ENCODE measurements at regions not wholly inside any gene's neighbourhood (a gene's known extent, or its start where the extent isn't known, plus 50 kb on each side); places are given as distances from the start of the nearest gene placed in this dataset.

DNA sequence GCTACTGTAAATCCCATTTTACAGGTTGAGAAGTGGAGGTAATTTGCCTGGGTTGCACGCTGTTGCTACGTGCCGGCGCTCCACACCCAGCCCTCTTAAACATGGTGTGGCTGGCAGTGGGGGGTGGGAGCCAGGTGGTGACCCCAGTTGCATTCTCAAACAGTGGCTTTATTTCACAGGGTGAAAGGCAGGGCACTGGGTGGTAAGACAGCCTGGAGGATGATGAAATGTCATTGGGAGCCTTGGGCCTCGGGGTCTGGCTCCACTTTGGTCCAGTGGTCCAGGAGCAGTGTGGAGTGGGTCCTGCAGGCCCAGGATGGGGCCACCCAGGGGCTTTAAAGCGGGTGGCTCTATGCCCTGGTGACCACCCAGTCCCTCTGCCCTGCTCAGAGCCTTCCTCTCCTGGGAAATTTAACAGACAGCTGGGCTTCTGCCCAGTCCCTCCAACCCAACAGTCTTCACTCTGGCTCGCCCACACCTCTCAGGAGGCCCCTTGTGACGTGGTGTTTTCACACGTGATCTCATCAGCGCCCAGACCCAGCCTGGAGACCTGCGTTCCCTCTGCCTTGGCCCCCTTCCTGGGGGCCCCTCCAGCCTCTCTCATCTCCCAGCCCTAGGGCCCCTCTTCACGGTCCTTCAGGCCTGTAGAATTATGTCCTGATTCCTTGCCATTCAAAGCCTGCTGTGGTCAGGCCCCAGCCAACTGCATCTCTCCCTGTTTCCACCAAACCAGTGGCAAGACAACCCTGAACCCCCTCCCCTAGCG is 92.5 kb downstream of the INHBB start:
- no peak for ATAC-seq
- Mint-ChIP-seq H3K36me3 (ENCODE audit: low read depth) (no peaks in the 10 kb centered on the region), H3K27me3 (ENCODE audit: low read depth) (peaks cover 35% of the 10 kb centered on the region), H3K9me3 (ENCODE audit: insufficient read depth) (no peaks in the 10 kb centered on the region), H3K4me3 (no peak overlapping the region), H3K4me1 (ENCODE audit: low read depth) (peaks cover 10% of the 10 kb centered on the region), H3K27ac (no peak overlapping the region)
- CTCF ChIA-PET, result no interaction called here
- no peak for DNase-seq
- POLR2A ChIA-PET, result no interaction called here

DNA sequence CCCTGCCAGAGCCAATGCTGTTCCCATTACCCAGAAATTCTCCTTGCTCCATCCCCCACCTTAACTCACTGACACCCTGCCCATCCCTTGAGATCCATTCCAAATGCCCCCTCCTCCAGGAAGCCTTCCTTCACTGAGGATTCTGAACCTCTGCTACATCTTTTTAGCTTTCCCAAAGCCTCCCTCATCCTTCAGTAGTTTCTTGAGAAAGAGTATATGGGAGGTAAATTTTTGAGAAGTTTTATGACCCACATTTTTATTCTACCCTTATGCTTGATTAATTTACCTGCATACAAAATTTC is 93.1 kb downstream of the INHBB start:
- Mint-ChIP-seq H3K9me3 (ENCODE audit: insufficient read depth) (no peaks in the 10 kb centered on the region), H3K4me1 (ENCODE audit: low read depth) (peaks cover 12% of the 10 kb centered on the region), H3K27ac (no peak overlapping the region), H3K4me3 (no peak overlapping the region), H3K36me3 (ENCODE audit: low read depth) (no peaks in the 10 kb centered on the region), H3K27me3 (ENCODE audit: low read depth) (peaks cover 41% of the 10 kb centered on the region)
- DNase-seq, result no peak
- ATAC-seq, result no peak
- ChIA-PET POLR2A (no interaction called here), CTCF (no interaction called here)

DNA sequence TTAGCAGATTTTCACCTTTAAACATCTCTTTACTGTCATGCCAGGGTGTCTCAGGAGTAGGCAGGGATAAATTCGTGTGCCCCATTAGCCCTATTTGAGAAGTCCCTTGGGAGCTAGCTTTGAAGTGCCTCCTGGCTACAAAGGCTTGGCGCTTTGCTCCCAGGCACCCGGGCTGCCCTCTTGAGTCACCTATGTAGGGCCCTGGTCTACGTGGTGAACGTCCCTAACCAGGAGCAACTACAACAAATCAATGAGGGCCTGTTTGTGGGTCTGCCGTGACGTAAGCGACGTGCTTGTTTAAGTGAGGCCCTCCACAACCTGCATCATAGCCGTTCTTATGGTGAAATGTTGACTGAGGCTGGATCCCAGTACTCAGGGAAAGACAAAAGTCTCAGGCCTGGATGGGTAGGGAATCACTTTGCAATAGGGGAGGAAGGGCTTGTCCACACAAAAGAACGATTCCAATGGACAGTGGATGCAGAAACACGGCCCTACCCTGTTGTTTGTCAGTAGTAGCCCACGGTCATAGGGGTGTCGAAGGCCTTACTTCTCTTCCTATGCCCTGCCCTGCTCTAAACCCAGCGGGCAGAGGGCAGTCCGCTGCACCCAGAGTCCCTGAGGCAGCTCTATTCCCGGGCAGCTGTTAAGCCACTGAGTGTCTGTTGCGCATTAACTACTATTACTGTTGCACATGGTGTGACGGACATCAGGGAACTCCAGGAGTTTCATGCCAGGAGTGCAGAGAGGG is 93.9 kb downstream of the INHBB start:
- peaks cover 48% of the 10 kb centered on the region for H3K27me3 Mint-ChIP-seq (ENCODE audit: low read depth)
- H3K27ac Mint-ChIP-seq, result no peak overlapping the region
- H3K4me1 Mint-ChIP-seq (ENCODE audit: low read depth), result peaks cover 12% of the 10 kb centered on the region
- no peaks in the 10 kb centered on the region for H3K9me3 Mint-ChIP-seq (ENCODE audit: insufficient read depth)
- no peaks in the 10 kb centered on the region for H3K36me3 Mint-ChIP-seq (ENCODE audit: low read depth)
- DNase-seq (no peak), ATAC-seq (no peak)
- ChIA-PET POLR2A (no interaction called here), CTCF (no interaction called here)
- H3K4me3 Mint-ChIP-seq, result no peak overlapping the region

DNA sequence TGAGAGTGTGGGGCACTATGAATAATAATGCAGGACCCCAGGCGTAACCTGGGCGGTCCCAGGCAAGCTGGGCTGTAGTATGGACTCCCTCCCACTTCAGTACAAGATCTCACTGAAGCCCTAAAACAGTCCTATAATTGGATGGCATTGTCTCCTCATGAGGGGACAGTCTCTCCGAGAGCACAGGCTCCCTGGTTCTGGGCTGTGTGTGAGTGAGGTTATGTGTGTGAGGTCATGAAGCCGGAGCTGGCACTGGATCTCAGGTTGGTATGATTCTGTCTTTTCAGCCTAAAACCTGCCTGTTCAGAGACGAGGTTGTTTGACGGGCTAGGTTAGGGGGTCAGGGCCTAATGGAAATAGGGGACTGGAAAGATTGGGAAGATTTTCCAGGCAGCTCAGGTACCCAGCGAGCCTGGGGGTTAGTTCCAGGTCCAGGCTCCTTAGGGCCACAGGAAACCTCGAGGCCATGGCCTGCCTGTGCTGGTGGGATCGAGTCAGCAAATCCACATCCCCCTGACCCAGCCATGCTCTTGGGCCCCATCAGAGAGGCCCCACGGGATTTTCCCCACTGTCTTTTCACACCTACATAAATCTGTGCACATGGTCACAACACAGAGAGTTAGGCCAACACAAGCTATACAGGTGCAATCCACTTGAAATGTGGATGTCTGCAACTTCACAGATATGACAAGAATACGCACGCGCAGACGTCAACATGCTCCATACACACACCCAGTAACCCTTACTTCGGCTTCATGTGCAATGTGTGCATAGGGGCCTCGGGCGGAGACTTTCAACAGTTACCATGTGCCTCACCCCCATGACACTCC is 94.8 kb downstream of the INHBB start:
- CTCF ChIA-PET, result no interaction called here
- Mint-ChIP-seq H3K4me1 (ENCODE audit: low read depth) (peaks cover 12% of the 10 kb centered on the region), H3K9me3 (ENCODE audit: insufficient read depth) (no peaks in the 10 kb centered on the region), H3K4me3 (no peak overlapping the region), H3K36me3 (ENCODE audit: low read depth) (no peaks in the 10 kb centered on the region), H3K27ac (no peak overlapping the region), H3K27me3 (ENCODE audit: low read depth) (peaks cover 52% of the 10 kb centered on the region)
- POLR2A ChIA-PET, result no interaction called here
- no peak for ATAC-seq
- no peak for DNase-seq

DNA sequence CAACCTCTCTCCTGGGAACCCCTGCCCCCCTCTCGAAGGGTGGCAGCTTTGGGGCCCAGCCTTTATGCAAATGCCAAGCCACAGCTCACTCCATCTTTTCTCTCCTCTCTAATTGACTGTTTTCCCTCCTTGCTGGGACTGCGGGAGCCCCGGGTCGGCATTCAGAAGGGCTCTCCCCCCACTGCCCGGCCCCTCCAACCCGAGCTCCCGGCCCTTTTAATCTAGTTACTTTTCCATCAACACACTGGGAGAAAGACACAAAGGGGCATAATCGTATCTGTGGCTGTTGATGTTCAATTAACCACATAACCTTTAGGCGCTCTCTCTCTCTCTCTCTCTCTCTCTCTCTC is 95.4 kb downstream of the INHBB start:
- ATAC-seq (no peak), DNase-seq (no peak)
- CTCF ChIA-PET, result no interaction called here
- Mint-ChIP-seq H3K9me3 (ENCODE audit: insufficient read depth) (no peaks in the 10 kb centered on the region), H3K36me3 (ENCODE audit: low read depth) (no peaks in the 10 kb centered on the region), H3K4me1 (ENCODE audit: low read depth) (peaks cover 12% of the 10 kb centered on the region), H3K27ac (no peak overlapping the region), H3K4me3 (no peak overlapping the region), H3K27me3 (ENCODE audit: low read depth) (peaks cover 52% of the 10 kb centered on the region)
- POLR2A ChIA-PET, result no interaction called here

DNA sequence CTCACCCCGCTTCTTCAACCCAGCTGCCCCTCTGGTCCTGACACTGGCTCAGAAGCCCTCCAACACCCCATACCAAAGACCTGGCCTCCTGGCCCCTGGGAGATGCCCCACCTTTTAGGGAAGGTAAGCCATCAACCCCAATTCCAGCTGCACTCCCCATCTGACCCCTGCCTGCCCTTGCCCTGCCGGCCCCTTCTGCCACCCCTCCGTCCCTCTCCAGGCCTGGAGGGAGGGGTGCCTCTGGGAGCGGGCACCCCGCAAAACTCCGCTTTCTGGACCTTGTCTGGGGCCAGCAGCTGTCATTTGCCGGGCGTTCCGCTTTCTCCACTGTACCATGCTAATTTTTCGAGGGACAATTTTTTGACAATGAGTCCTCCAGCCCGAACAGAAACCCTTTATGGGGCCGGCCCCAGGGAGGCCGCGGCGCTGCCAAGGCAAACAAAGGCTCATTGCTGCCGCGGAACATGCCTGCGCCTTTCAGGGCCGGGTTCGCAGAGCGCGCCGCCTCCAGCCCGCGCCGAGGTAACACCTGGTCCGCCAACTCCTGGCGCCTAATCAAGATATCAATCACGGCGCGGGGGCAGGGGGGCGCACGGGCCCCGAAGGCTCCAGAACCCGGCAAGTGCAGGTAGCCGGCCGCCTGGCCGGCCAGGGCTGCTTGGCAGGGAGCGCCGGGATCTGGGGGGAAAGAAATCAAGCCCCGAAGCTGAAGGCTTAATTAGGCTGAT is 96.0 kb downstream of the INHBB start:
- DNase-seq (no peak), ATAC-seq (no peak)
- POLR2A ChIA-PET, result no interaction called here
- Mint-ChIP-seq H3K4me3 (no peak overlapping the region), H3K36me3 (ENCODE audit: low read depth) (no peaks in the 10 kb centered on the region), H3K27ac (no peak overlapping the region), H3K4me1 (ENCODE audit: low read depth) (peaks cover 12% of the 10 kb centered on the region), H3K27me3 (ENCODE audit: low read depth) (peaks cover 52% of the 10 kb centered on the region), H3K9me3 (ENCODE audit: insufficient read depth) (no peaks in the 10 kb centered on the region)
- CTCF ChIA-PET, result no interaction called here

DNA sequence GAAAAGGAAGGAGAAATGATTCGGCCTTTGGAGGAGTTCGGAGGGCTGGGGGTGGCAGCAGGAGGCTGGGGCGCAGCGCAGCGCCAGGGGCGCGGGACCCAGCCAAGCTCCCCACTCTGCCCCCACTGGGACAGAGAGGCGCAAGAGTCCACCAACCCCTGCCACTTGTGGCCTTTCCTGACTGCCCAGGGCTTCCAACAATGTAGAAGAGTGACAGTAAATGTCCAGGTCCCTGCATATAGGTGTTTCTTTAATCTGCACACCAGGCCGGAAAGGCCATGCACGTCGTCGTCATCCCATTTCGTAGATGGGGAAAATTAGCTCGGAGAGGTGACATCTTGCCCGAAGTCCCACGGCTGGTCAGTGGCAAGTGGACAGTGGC is 96.6 kb downstream of the INHBB start:
- ChIA-PET CTCF (no interaction called here), POLR2A (no interaction called here)
- Mint-ChIP-seq H3K4me3 (peak overlapping the region; percentile 56), H3K27ac (no peak overlapping the region), H3K27me3 (ENCODE audit: low read depth) (peaks cover 52% of the 10 kb centered on the region), H3K36me3 (ENCODE audit: low read depth) (no peaks in the 10 kb centered on the region), H3K4me1 (ENCODE audit: low read depth) (peaks cover 12% of the 10 kb centered on the region), H3K9me3 (ENCODE audit: insufficient read depth) (no peaks in the 10 kb centered on the region)
- no peak for DNase-seq
- no peak for ATAC-seq

DNA sequence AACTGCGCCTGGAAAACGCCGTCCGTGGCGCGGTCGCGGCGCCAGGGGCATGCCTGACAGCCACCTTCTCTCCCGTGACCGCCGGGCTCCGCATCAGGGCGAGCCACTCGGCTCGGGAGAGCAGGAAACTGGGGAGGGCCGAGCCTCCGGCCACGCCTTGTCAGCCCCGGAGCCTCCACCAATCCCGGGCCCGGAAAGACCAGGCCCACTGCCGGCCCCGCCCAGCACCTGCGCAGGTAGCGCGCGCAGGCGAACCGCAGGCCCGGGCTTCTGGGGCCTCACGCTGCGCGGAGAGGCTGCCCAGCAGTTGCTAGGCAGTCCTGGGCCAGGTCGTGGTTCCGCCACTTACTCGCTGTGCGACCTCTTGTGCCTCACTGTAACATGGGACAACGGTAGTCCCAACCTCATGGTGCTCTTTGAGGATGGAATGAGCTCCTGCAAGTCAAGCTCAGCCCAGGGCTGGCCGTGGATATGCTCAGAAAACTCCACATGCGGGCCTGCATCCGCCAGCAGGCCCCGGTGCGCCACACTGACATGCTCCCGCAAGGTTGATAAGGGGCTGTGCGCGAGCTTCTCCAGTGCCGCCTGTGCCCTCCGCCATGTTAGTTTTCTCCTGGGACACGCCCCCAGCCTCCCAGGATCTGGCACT is 97.1 kb downstream of the INHBB start:
- peaks cover 12% of the 10 kb centered on the region for H3K4me1 Mint-ChIP-seq (ENCODE audit: low read depth)
- H3K4me3 Mint-ChIP-seq, result peak overlapping the region; percentile 56
- DNase-seq (peak; percentile 45), ATAC-seq (peak; percentile 72)
- peaks cover 52% of the 10 kb centered on the region for H3K27me3 Mint-ChIP-seq (ENCODE audit: low read depth)
- POLR2A ChIA-PET, result no interaction called here
- no peak overlapping the region for H3K27ac Mint-ChIP-seq
- no peaks in the 10 kb centered on the region for H3K36me3 Mint-ChIP-seq (ENCODE audit: low read depth)
- CTCF ChIA-PET, result no interaction called here
- no peaks in the 10 kb centered on the region for H3K9me3 Mint-ChIP-seq (ENCODE audit: insufficient read depth)

DNA sequence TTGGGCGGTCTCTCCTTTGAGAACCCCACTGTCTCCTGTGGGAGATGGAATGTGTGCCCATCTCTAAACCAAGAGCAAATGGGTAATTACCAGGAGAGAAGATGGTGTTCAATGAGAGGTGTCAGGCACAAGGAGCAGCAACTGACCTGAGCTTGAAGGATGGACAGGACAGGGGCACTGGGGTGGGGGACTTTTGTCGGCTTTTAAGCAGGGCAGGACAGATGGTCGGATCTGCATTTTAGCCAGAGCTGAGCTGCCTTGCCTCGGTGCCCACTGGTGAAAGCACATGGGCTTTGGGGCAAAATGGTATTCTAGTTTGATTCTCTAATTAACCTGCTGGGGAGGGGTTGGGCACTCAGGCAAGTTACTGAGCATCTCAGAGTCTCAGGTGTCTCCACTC is 98.0 kb downstream of the INHBB start:
- peaks cover 50% of the 10 kb centered on the region for H3K27me3 Mint-ChIP-seq (ENCODE audit: low read depth)

DNA sequence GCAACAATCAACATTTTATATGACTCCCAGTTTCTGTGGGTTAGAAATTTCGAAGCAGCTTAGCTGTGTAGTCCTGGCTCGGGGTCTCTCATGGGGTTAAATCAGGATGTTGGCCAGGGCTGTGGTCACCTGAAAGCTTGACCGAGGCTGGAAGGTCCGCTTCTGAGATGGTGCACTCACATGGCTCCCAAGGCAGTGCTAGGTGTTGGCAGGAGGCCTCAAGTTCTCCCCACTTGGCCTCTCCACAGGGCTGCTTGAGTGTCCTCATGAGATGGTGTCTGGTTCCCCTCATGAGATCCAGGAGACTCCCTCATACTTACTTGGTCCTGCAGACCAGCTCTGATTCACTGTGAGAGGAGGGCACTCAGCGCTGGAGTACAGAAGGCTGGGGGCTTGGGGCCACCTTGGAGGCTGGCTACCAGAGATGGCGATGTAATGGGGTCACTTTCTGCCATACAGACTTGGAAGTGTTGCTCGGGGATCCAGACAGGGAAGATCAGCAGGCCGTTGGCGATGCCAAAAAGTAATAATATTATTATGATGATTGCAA is 98.8 kb downstream of the INHBB start:
- no peak overlapping the region for H3K27ac Mint-ChIP-seq
- peaks cover 47% of the 10 kb centered on the region for H3K27me3 Mint-ChIP-seq (ENCODE audit: low read depth)
- CTCF ChIA-PET, result no interaction called here
- H3K36me3 Mint-ChIP-seq (ENCODE audit: low read depth), result no peaks in the 10 kb centered on the region
- ATAC-seq, result no peak
- no peak overlapping the region for H3K4me3 Mint-ChIP-seq
- no peak for DNase-seq
- no peaks in the 10 kb centered on the region for H3K9me3 Mint-ChIP-seq (ENCODE audit: insufficient read depth)
- peaks cover 12% of the 10 kb centered on the region for H3K4me1 Mint-ChIP-seq (ENCODE audit: low read depth)
- POLR2A ChIA-PET, result no interaction called here

More for the DNA sequence above, 98.0 kb downstream of the INHBB start:
- Mint-ChIP-seq H3K9me3 (ENCODE audit: insufficient read depth) (no peaks in the 10 kb centered on the region), H3K4me3 (no peak overlapping the region), H3K4me1 (ENCODE audit: low read depth) (peaks cover 12% of the 10 kb centered on the region), H3K27ac (no peak overlapping the region), H3K36me3 (ENCODE audit: low read depth) (no peaks in the 10 kb centered on the region)
- DNase-seq (no peak), ATAC-seq (no peak)
- POLR2A ChIA-PET, result no interaction called here
- CTCF ChIA-PET, result no interaction called here

DNA sequence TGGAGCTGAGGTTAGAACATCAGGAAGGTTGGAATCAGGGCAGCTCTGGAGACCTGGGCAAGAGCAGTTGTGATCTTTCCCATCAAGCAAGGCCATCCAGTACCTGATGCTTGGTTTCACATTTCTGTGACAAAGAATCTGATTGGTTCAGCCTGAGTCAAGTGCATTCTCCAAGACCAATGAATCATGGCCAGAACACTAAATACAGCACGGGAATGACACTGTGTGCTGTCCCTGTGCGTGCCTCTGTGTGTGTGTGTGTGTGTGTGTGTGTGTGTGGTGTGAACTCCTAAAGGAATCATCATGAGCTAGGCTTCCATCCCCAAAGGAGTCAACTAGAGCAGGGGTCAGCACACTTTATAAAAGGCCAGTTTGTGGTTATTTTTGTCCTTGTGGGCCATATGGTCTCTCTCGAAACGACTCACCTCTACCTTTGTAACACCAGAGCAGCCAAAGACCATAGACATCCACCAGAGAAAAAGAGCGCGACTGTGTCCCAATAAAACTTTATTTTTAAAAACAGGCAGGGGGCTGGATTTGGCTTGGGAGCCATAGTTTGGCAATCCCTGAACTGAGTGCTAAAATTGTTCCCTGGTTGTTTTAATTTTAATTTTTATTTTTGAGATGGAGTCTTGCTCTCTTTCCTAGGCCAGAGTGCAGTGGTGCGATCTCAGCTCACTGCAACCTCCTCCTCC is 99.7 kb downstream of the INHBB start:
- ChIA-PET CTCF (no interaction called here), POLR2A (no interaction called here)
- Mint-ChIP-seq H3K27me3 (ENCODE audit: low read depth) (peaks cover 40% of the 10 kb centered on the region), H3K36me3 (ENCODE audit: low read depth) (no peaks in the 10 kb centered on the region), H3K4me1 (ENCODE audit: low read depth) (peaks cover 12% of the 10 kb centered on the region), H3K4me3 (no peak overlapping the region), H3K27ac (no peak overlapping the region), H3K9me3 (ENCODE audit: insufficient read depth) (no peaks in the 10 kb centered on the region)
- ATAC-seq (no peak), DNase-seq (no peak)
